ENCODE measurements at regions not wholly inside any gene's neighbourhood (a gene's known extent, or its start where the extent isn't known, plus 50 kb on each side); places are given as distances from the start of the nearest gene placed in this dataset.

DNA sequence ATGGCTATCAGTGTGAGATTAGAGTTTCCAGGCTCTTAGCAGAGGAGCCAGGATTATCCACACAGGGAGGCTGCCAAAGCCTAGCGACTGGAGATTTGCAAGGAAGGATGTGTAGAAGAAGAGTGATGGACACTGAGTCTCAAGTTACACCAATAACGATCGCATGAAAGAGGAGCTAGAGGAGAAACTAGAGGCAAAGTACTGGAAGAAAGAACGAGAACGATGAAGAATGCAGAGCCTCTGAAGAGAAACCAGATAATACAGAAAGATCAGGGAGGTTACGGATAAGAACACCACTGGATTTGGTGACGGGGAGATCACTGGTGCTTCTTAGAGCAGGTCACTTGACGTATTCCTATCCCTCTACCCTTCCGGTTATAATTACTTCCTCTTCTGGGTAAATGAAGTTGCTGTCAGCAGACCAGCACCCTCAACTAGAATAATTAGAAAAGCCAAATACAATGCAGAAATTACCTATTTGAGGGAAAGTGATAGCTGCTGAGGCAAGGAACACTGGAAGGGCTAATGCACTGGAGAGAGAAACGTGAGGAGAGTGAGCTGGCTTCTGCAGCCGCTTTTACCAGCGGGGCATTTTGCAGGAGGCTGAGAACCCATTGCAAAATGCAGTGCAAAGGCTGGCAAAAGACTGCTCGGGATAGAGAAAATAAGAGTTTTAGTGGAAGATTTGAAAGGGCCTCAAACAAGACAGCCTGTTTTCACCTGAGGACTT, 93.1 kb upstream of the HIF1A start:
- TF ChIP-seq CTCF (IDR thresholded peaks at IDR 0.05; ENCODE audit: low read depth, low read length) (no peak), EZH2phosphoT487 (IDR thresholded peaks at IDR 0.05; ENCODE audit: low read depth) (no peak)
